ENCODE measurements at regions not wholly inside any gene's neighbourhood (a gene's known extent, or its start where the extent isn't known, plus 50 kb on each side); places are given as distances from the start of the nearest gene placed in this dataset.

GRCh38 chrX:139172731-139173130, 357.8 kb upstream of the F9 start:
- H3K18ac ChIP-seq (ENCODE audit: insufficient read length, low read depth, low read length): no peak overlapping the region
- H3K27me3 ChIP-seq (ENCODE audit: insufficient read depth, low read length): no peaks in the 10 kb centered on the region

More at GRCh38 chrX:139172731-139173130, 357.8 kb upstream of the F9 start:
- no peak overlapping the region for H2AK5ac ChIP-seq (ENCODE audit: insufficient read length, low read length)
- Mint-ChIP-seq H3K27me3 (ENCODE audit: low read depth) (peaks cover 5% of the 10 kb centered on the region), H3K4me1 (peaks cover 23 to 27% of the 10 kb centered on the region in 2 experiments), H3K4me3 (no peak overlapping the region), H3K9me3 (peaks cover 5 to 13% of the 10 kb centered on the region in 2 experiments), H3K27ac (no peak overlapping the region), H3K36me3 (ENCODE audit: insufficient read depth in 1 of 3, low read depth in 3 of 3) (peaks cover 0 to 7% (median 5%) of the 10 kb centered on the region in 3 experiments; a peak in 4 of 7 replicates)
- no peak overlapping the region for H2BK120ac ChIP-seq (ENCODE audit: low read depth, low read length, poor library complexity, severe bottlenecking)
- no peak overlapping the region for H3K14ac ChIP-seq (ENCODE audit: insufficient read depth, low read length)
- H3K23me2 ChIP-seq (ENCODE audit: insufficient read length, low read depth, low read length, poor library complexity, severe bottlenecking): no peaks in the 10 kb centered on the region
- no peak overlapping the region for H4K5ac ChIP-seq (ENCODE audit: insufficient read length, low read depth, low read length)
- no peak overlapping the region for H3K4me2 ChIP-seq (ENCODE audit: insufficient read depth, insufficient read length, low read length)
- no CpG with 5 or more reads among the region's 1 CpG for WGBS (ENCODE audit: extremely low coverage, insufficient read length, low lambda C conversion rate)
- H2BK12ac ChIP-seq (ENCODE audit: insufficient read length, low read depth, low read length): no peak overlapping the region
- H3K9ac ChIP-seq (ENCODE audit: extremely low read depth, insufficient read length, low read length): no peak overlapping the region
- no peak overlapping the region for H3K27ac ChIP-seq (ENCODE audit: insufficient read length, low read depth, low read length)
- H2BK20ac ChIP-seq (ENCODE audit: low read depth, low read length, poor library complexity, severe bottlenecking): no peak overlapping the region
- TF ChIP-seq, protein P1, sequence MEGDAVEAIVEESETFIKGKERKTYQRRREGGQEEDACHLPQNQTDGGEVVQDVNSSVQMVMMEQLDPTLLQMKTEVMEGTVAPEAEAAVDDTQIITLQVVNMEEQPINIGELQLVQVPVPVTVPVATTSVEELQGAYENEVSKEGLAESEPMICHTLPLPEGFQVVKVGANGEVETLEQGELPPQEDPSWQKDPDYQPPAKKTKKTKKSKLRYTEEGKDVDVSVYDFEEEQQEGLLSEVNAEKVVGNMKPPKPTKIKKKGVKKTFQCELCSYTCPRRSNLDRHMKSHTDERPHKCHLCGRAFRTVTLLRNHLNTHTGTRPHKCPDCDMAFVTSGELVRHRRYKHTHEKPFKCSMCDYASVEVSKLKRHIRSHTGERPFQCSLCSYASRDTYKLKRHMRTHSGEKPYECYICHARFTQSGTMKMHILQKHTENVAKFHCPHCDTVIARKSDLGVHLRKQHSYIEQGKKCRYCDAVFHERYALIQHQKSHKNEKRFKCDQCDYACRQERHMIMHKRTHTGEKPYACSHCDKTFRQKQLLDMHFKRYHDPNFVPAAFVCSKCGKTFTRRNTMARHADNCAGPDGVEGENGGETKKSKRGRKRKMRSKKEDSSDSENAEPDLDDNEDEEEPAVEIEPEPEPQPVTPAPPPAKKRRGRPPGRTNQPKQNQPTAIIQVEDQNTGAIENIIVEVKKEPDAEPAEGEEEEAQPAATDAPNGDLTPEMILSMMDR (conservative IDR thresholded peaks at IDR 0.05): no peak
- no peak overlapping the region for H3K4ac ChIP-seq (ENCODE audit: low read depth, low read length)
- DNase-seq: no peak
- H2BK5ac ChIP-seq (ENCODE audit: insufficient read length, low read length): no peak overlapping the region
- H3K4me1 ChIP-seq (ENCODE audit: insufficient read depth, low read length): peaks cover 2% of the 10 kb centered on the region; the same call in 1 of the 2 replicates
- H3K79me1 ChIP-seq (ENCODE audit: insufficient read depth, low read depth, low read length, poor library complexity, severe bottlenecking): no peaks in the 10 kb centered on the region
- no peak overlapping the region for H4K8ac ChIP-seq (replicated peaks; ENCODE audit: insufficient read length, low read depth, low read length)
- H2AFZ ChIP-seq (ENCODE audit: low read length): no peak overlapping the region
- H2BK15ac ChIP-seq (ENCODE audit: low read depth, low read length): no peak overlapping the region
- H3K56ac ChIP-seq (ENCODE audit: insufficient read length, low read depth, low read length): no peak overlapping the region
- no peak overlapping the region for H3K23ac ChIP-seq (ENCODE audit: insufficient read length, low read depth, low read length)
- H3K9me3 ChIP-seq (ENCODE audit: control insufficient read depth, low read depth, low read length): no peaks in the 10 kb centered on the region
- no peak overlapping the region for H4K91ac ChIP-seq (ENCODE audit: insufficient read length, low read depth, low read length)
- no peak overlapping the region for H3T11ph ChIP-seq (ENCODE audit: low read length)
- H4K20me1 ChIP-seq (ENCODE audit: control insufficient read depth, insufficient read depth, insufficient read length): no peaks in the 10 kb centered on the region
- no peaks in the 10 kb centered on the region for H3K79me2 ChIP-seq (ENCODE audit: insufficient read depth, low read length)
